SH-SY5Y (cell line): ENCODE measurements at regions not wholly inside any gene's neighbourhood (a gene's known extent, or its start where the extent isn't known, plus 50 kb on each side); places are given as distances from the start of the nearest gene placed in this dataset.

Experiments used
- GATA2 ChIP-seq: IDR thresholded peaks from 2 replicates; pipeline ENCODE4 v1.6.1; 2011; ENCODE audit warnings: mild to moderate bottlenecking, low read depth, low read length
- GATA3 ChIP-seq: IDR thresholded peaks from 2 replicates; pipeline ENCODE4 v1.6.1; 2011; ENCODE audit warnings: low read depth, mild to moderate bottlenecking, low read length, moderate library complexity

DNA sequence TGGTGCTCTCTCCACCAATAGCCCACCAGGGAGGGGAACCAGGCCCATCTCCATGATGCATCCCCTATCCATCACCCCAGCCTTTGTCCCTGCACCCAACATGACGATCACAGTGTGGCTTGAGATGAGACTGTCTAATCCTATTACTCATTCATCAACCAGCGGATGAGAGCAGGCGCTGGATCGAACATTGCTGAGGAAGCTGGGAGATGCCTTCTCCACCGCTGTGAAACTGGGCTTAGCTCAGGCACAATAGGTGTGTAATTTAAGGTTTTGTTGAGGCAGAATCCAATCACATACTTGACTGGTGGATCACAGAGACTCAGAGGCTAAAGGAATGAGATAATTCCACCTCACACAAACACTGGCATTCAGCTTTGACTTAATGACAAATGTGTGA lies 64.6 kb upstream of the IRX3 start:
- TF ChIP-seq GATA2 (no peak), GATA3 (no peak)
